ENCODE measurements at regions not wholly inside any gene's neighbourhood (a gene's known extent, or its start where the extent isn't known, plus 50 kb on each side); places are given as distances from the start of the nearest gene placed in this dataset.

DNA sequence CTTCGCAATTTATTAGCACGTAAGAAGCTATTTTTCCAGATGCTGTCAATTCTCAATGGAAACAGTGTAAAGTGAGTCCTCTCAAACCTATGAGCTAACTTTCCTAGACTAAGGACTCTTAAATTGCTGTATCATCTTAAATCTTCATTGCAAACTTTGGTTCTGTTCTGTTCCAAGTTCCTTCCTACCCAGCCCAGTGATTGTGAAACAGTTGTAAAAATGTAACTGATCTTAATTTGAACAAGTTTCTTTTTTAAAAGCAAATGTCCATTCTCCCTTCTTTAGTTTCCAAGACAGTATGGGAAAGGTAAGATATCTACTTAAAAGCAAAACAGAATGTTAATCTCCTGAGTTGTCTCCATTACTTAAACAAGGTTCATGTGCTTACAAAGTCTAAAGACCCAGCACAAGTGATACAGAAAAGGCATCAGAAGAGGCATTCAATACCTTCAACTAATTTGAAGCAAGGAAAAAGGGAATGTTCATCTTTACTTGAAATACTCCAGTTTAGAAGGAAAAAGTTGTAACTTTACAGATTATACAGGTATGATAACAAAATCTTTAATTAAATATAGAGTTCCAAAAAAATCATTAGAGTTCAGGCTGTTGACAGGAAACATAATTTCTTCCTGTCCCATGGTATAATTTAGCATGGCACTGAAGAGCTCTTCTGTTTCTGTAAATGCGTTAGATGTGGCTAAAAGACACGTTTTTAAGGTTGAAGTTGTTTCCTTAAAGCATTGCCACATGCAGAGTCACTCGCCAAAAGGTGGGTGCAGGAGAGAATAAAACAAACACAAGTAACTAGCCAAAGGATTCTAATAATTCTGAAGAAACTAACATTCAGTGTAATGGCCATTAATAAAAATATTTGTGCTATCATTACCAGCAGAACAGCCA is 101.5 kb upstream of the USP15 start:
- H3K4me3 ChIP-seq (ENCODE audit: low read length), result no peak overlapping the region
- WGBS, result 70% methylated on average over 5 of the region's 5 CpGs
- intact Hi-C loops (cut with DNase I), result no loop called here
- H3K9me3 ChIP-seq (ENCODE audit: control insufficient read depth, low read length), result no peaks in the 10 kb centered on the region
- no peaks in the 10 kb centered on the region for H3K27me3 ChIP-seq (ENCODE audit: control insufficient read depth, insufficient read depth)
- no peak for DNase-seq
- H3K27ac ChIP-seq (ENCODE audit: low read length), result no peak overlapping the region
- ATAC-seq, result no peak
- no peaks in the 10 kb centered on the region for H3K4me1 ChIP-seq (ENCODE audit: control insufficient read depth, insufficient read depth, low read length)

DNA sequence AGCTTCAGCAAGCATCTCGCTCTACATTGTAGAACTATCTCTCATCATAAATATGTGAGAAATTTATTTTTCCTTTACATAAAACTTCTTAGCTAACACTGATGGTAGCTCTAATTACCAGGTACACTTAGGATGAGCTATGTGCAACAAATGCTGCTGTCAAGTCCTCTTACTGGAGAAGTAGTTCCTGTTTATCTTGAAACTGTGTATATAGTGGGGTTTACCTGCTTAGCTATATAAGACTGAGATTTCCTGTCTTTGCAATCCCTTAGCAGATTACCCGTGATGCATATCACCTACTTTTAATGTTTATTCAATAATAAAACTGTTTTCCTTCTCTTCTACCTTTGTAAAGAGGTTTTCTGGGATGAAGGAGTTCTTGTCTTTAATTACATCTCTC is 98.0 kb upstream of the USP15 start:
- Histone ChIP-seq H3K4me1 (ENCODE audit: control insufficient read depth, insufficient read depth, low read length) (no peaks in the 10 kb centered on the region), H3K27me3 (ENCODE audit: control insufficient read depth, insufficient read depth) (no peaks in the 10 kb centered on the region), H3K9me3 (ENCODE audit: control insufficient read depth, low read length) (no peaks in the 10 kb centered on the region), H3K27ac (ENCODE audit: low read length) (no peak overlapping the region), H3K4me3 (ENCODE audit: low read length) (no peak overlapping the region)
- no peak for ATAC-seq
- intact Hi-C loops (cut with DNase I), result no loop called here
- 79% methylated on average over 2 of the region's 2 CpGs for whole genome bisulfite sequencing
- no peak for DNase-seq

DNA sequence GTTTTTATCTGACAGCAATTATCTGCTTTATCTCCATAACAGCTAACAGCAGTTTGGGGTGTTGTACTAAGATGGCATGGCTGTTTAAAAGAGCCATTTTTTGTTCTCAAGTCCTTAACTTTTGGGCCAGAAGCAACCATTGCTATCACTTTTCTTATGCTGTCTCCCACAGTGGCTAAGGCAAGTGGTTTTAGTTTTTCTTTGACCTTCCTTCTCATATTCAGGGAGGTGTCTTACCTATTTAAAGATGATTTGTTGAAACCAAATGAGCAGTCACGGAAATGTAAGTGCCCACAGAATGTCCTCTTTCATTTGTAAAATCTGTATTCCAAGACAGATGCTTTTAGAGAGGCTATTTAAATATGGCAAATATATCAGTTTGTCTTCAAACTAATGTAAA is 96.8 kb upstream of the USP15 start:
- Histone ChIP-seq H3K4me1 (ENCODE audit: control insufficient read depth, insufficient read depth, low read length) (no peaks in the 10 kb centered on the region), H3K4me3 (ENCODE audit: low read length) (no peak overlapping the region), H3K9me3 (ENCODE audit: control insufficient read depth, low read length) (no peaks in the 10 kb centered on the region), H3K27ac (ENCODE audit: low read length) (no peak overlapping the region), H3K27me3 (ENCODE audit: control insufficient read depth, insufficient read depth) (no peaks in the 10 kb centered on the region)
- intact Hi-C loops (cut with DNase I), result no loop called here
- ATAC-seq (no peak), DNase-seq (no peak)
- WGBS, result 72% methylated on average over 1 of the region's 1 CpG

DNA sequence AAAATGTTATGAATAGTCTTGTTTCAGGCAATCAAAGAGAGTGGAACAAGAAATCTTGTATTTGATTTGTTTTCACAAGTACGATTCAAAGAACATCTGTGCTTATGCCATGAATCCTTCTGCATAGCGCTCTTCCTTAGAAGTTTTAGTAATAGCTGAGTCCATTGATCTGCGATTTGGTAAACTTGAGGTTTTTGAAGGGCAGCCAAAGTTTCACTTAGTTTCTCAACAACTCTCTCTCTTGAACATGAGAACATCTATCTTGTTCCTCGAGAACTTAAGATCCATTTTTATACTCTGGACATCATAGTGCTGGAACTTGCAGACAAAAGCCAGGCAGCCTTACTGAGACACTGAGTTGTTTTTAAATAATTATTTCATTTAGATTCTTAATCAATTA is 96.2 kb upstream of the USP15 start:
- DNase-seq (no peak), ATAC-seq (no peak)
- Histone ChIP-seq H3K9me3 (ENCODE audit: control insufficient read depth, low read length) (no peaks in the 10 kb centered on the region), H3K27ac (ENCODE audit: low read length) (no peak overlapping the region), H3K4me1 (ENCODE audit: control insufficient read depth, insufficient read depth, low read length) (no peaks in the 10 kb centered on the region), H3K4me3 (ENCODE audit: low read length) (no peak overlapping the region), H3K27me3 (ENCODE audit: control insufficient read depth, insufficient read depth) (no peaks in the 10 kb centered on the region)
- intact Hi-C loops (cut with DNase I), result no loop called here
- WGBS, result 80% methylated on average over 4 of the region's 4 CpGs

DNA sequence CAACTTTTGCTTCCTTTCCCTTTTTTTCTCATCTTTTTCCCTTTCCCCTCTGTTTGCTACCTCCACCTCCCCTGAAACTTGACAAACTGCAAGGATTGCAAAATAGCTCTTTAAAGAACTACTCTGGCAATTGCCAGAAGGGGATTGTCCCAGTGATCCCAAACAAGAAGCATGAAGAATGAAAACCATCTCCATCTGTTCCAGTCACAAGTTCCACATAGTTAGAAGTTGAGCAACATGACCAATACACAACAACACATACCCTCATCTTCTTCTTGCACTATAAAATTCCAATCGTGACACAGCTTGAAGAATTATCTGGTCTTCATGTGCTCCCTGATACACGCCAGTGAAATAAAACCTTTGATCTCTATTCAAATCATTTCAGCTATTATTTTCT is 93.7 kb upstream of the USP15 start:
- ATAC-seq, result no peak
- Histone ChIP-seq H3K9me3 (ENCODE audit: control insufficient read depth, low read length) (no peaks in the 10 kb centered on the region), H3K27ac (ENCODE audit: low read length) (no peak overlapping the region)

DNA sequence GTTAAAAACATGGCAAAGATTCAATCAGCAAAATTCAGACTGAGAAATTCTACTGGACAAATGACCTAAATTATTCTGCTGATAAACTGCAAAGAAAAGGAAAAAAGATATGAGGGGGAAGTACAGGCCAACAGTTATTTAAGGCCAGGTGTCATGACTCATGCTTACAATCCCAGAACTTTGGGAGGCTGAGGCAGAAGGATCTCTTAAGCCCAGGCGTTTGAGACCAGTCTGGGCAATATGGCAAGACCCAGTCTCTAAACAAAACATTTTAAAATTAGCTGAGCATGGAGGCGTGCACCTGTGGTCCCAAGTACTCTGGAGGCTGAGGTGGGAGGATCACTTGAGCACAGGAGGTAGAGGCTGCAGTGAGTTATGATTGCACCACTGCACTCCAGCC is 91.8 kb upstream of the USP15 start:
- H3K4me1 ChIP-seq (ENCODE audit: control insufficient read depth, insufficient read depth, low read length), result no peaks in the 10 kb centered on the region
- 72% methylated on average over 2 of the region's 2 CpGs for WGBS
- intact Hi-C loops (cut with DNase I), result no loop called here
- no peak for ATAC-seq
- H3K4me3 ChIP-seq (ENCODE audit: low read length), result no peak overlapping the region
- DNase-seq, result no peak
- H3K9me3 ChIP-seq (ENCODE audit: control insufficient read depth, low read length), result no peaks in the 10 kb centered on the region
- no peaks in the 10 kb centered on the region for H3K27me3 ChIP-seq (ENCODE audit: control insufficient read depth, insufficient read depth)
- no peak overlapping the region for H3K27ac ChIP-seq (ENCODE audit: low read length)

More for the DNA sequence above, 93.7 kb upstream of the USP15 start:
- 69% methylated on average over 2 of the region's 2 CpGs for WGBS
- H3K4me1 ChIP-seq (ENCODE audit: control insufficient read depth, insufficient read depth, low read length), result no peaks in the 10 kb centered on the region
- intact Hi-C loops (cut with DNase I), result no loop called here
- DNase-seq, result no peak
- H3K27me3 ChIP-seq (ENCODE audit: control insufficient read depth, insufficient read depth), result no peaks in the 10 kb centered on the region
- H3K4me3 ChIP-seq (ENCODE audit: low read length), result no peak overlapping the region

DNA sequence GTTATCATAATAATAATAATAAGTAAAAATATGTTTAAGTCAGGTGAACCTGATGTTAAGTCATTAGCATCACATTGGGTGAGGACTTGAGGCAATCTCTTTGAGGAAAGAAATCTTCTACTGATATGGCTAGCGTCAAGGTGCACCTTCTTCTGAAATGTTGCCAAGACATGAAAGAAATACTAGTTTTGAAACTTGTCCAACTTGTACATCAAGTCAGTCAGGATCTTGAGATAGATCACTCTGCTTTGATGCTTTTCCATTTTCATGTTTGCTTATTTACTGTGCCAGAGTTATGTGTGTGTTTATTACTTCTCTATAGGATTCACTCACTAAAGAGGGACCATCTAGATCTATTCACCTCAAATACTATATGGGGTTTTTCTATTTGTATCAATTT is 90.0 kb upstream of the USP15 start:
- no peaks in the 10 kb centered on the region for H3K9me3 ChIP-seq (ENCODE audit: control insufficient read depth, low read length)
- H3K4me1 ChIP-seq (ENCODE audit: control insufficient read depth, insufficient read depth, low read length), result no peaks in the 10 kb centered on the region
- no peaks in the 10 kb centered on the region for H3K27me3 ChIP-seq (ENCODE audit: control insufficient read depth, insufficient read depth)
- H3K4me3 ChIP-seq (ENCODE audit: low read length), result no peak overlapping the region
- intact Hi-C loops (cut with DNase I), result no loop called here
- DNase-seq (no peak), ATAC-seq (no peak)
- H3K27ac ChIP-seq (ENCODE audit: low read length), result no peak overlapping the region
- WGBS, result 95% methylated on average over 1 of the region's 1 CpG

DNA sequence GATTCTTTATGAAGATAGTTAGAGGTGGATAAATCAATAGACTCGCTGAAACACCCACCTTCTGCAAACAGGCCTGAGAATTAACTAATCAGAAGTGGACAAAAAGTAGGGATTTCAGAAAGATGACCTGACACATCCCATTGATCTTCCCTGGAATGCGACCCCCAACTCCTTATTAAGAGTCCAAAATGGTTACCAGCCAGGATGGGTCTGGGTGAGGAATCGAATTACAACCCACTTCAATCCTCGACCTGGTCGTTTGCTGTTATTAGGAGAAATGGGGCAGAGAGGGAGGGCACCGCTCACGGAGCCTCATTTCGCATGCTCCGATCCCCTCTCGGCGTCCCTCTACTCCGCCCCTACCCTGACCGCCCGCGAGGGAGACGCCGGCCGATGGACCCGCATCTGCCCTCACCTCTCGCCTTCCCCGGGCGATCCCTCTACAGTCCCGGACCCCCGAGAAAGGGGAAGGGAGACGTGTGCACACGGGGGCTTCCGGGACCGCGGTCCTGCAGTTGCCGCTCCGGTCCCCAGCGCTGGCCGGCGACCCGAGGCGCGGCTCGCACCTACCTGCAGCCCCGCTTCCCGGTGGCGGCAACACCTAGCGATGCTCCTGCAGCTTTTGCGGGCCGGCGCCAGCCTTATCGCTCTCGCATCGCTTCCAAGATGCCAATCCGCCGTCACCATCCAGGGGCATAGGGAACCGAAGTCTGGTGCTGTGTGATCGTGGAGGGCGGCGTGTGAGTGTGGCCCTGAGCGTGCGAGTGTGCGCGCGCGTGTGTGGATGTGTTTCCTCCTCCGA is 69.3 kb upstream of the USP15 start:
- H3K9me3 ChIP-seq (ENCODE audit: control insufficient read depth, low read length), result no peaks in the 10 kb centered on the region
- DNase-seq, result peak in 2 of 3 donors; percentile 44 to 48
- no peak overlapping the region for H3K27ac ChIP-seq (ENCODE audit: low read length)
- no peaks in the 10 kb centered on the region for H3K27me3 ChIP-seq (ENCODE audit: control insufficient read depth, insufficient read depth)
- H3K4me3 ChIP-seq (ENCODE audit: low read length), result peak overlapping the region; percentile 38
- intact Hi-C loops (cut with DNase I), result no loop called here
- peaks cover 6% of the 10 kb centered on the region for H3K4me1 ChIP-seq (ENCODE audit: control insufficient read depth, insufficient read depth, low read length)
- peak in 1 of 2 donors; percentile 40 for ATAC-seq
- WGBS, result under 1% methylated on average over 61 of the region's 61 CpGs

DNA sequence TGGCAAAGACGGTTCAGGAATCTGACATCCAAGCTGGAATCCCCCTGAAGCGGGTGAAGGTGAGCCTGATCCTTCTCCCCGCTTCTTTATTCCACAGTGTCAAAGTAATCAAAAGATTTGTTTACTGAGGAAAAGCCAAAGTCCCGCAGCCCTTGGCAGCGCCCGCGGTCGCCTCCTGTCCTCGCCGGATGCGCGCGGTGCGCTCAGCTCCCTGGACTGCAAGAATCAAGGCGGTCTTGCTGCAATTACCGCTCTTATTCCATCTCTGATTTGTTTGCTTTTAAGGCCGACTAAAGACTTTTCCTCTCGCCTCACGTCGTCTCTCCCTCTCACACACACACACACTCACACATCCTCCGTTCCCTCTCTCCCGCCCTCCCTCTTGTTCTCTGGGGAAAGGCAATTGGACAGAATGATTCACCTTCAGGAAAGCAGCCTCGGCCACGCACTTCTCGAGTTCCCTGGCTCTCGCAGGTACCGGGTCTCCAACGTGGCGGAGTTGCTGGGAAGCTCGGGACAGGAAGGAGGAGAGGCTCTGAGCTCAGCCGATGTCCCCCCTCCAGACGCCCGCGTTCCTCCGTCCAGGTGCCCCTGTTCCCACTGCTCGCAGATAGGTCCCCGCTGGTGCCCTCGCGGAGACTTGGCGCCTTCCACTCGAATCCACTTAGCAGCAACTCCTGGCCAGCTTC is 68.6 kb upstream of the USP15 start:
- DNase-seq (peak in 2 of 3 donors; percentile 28 to 58), ATAC-seq (peak; percentile 43 to 53)
- Histone ChIP-seq H3K27me3 (ENCODE audit: control insufficient read depth, insufficient read depth) (no peaks in the 10 kb centered on the region), H3K27ac (ENCODE audit: low read length) (no peak overlapping the region), H3K4me3 (ENCODE audit: low read length) (peak overlapping the region; percentile 38), H3K9me3 (ENCODE audit: control insufficient read depth, low read length) (no peaks in the 10 kb centered on the region), H3K4me1 (ENCODE audit: control insufficient read depth, insufficient read depth, low read length) (peaks cover 6% of the 10 kb centered on the region)
- intact Hi-C loops (cut with DNase I), result no loop called here
- 1% methylated on average over 41 of the region's 41 CpGs for WGBS

DNA sequence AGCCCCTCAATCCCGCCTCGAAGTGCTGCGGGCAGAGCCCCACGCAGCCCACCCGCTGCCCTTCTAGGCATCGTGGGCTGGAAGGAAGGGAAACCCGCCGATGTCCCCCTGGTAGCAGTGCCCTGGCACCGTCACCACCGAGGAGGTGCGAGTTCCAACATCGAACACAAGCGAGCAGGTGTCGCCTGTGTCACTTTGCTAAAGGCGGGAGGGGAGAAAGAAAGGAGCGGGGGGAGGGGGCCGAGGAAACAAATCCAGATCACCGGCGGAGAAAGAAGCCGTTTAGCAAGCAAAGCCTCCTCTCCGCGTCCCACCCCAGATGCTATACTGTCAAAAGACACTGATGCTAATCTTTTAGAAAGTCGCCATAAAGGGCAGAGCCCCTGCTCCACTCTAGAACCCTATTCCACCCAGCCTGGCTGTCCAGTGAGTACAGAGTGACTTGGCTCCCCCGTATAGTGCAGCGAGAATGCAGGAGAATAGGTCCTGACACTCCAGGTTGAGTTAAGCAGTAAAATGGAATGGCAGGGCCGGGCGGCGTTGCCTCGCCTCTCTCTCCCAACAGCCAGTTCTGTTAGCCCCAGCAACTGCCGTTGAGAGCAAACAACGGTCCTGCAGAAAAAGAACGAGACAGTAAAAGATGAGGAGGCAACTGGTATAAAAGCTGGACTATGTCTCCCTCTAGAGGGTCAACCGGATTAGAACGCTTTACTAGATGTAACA is 67.9 kb upstream of the USP15 start:
- ATAC-seq, result peak; percentile 92 to 93
- peak overlapping the region; percentile 38 for H3K4me3 ChIP-seq (ENCODE audit: low read length)
- H3K4me1 ChIP-seq (ENCODE audit: control insufficient read depth, insufficient read depth, low read length), result peaks cover 6% of the 10 kb centered on the region
- H3K27ac ChIP-seq (ENCODE audit: low read length), result no peak overlapping the region
- DNase-seq, result peak; percentile 25 to 69 (median 46)
- no peaks in the 10 kb centered on the region for H3K9me3 ChIP-seq (ENCODE audit: control insufficient read depth, low read length)
- intact Hi-C loops (cut with DNase I), result no loop called here
- no peaks in the 10 kb centered on the region for H3K27me3 ChIP-seq (ENCODE audit: control insufficient read depth, insufficient read depth)
- under 1% methylated on average over 34 of the region's 34 CpGs for WGBS
